SK-N-SH treated with all-trans-retinoic acid at 6 μM for 48 hours (cell line): ENCODE measurements at regions not wholly inside any gene's neighbourhood (a gene's known extent, or its start where the extent isn't known, plus 50 kb on each side); places are given as distances from the start of the nearest gene placed in this dataset.

Source experiments
- ATAC-seq: fragments of 200-7000 bp; cut with Tn5 transposase; 3 replicates; pipeline ENCODE4 v1.9.1; 2020; ENCODE audit warnings: mild to moderate bottlenecking, moderate library complexity
- ARNTL ChIP-seq: fragments of 450-650 bp; formaldehyde crosslinking; IDR thresholded peaks from 2 replicates; pipeline ENCODE4 v1.5.0; 2020; ENCODE audit warnings: low read depth, mild to moderate bottlenecking, moderate library complexity, borderline replicate concordance
- BACH2 ChIP-seq: fragments of 250-450 bp; sonication (Bioruptor Pico); IDR thresholded peaks from 2 replicates; pipeline ENCODE4 v1.9.0; 2021; ENCODE audit warnings: mild to moderate bottlenecking, borderline replicate concordance
- CSDC2 ChIP-seq: fragments of 250-450 bp; sonication (Bioruptor Pico); IDR thresholded peaks from 2 replicates; pipeline ENCODE4 v1.5.0; 2020; ENCODE audit warnings: mild to moderate bottlenecking, moderate library complexity
- ISL1 ChIP-seq: fragments of 250-450 bp; sonication (Bioruptor Pico); IDR thresholded peaks from 2 replicates; pipeline ENCODE4 v2.1.2; 2022; ENCODE audit warnings: mild to moderate bottlenecking, moderate library complexity
- OSR1 ChIP-seq: fragments of 250-450 bp; sonication (Bioruptor Pico); IDR thresholded peaks from 2 replicates; pipeline ENCODE4 v1.8.0; 2022; ENCODE audit warnings: moderate library complexity, mild to moderate bottlenecking, inconsistent platforms
- PATZ1 ChIP-seq: fragments of 250-450 bp; sonication (Bioruptor Pico); IDR thresholded peaks from 2 replicates; pipeline ENCODE4 v1.8.0; 2020; ENCODE audit warnings: mild to moderate bottlenecking, moderate library complexity, borderline replicate concordance
- POU6F1 ChIP-seq: fragments of 250-450 bp; sonication (Bioruptor Pico); IDR thresholded peaks from 2 replicates; pipeline ENCODE4 v1.8.0; 2021; ENCODE audit warnings: low read depth, mild to moderate bottlenecking, moderate library complexity, borderline replicate concordance
- PPARA ChIP-seq: fragments of 250-450 bp; sonication (Bioruptor Pico); IDR thresholded peaks from 2 replicates; pipeline ENCODE4 v1.5.0; 2020; ENCODE audit warnings: mild to moderate bottlenecking, borderline replicate concordance
- RARB ChIP-seq: fragments of 250-450 bp; sonication (Bioruptor Pico); IDR thresholded peaks from 2 replicates; pipeline ENCODE4 v1.8.0; 2021; ENCODE audit warnings: mild to moderate bottlenecking, moderate library complexity
- SNAI2 ChIP-seq: fragments of 250-450 bp; sonication (Bioruptor Pico); IDR thresholded peaks from 2 replicates; pipeline ENCODE4 v1.5.0; 2020; ENCODE audit warnings: mild to moderate bottlenecking, moderate library complexity
- TCF4 ChIP-seq: fragments of 250-450 bp; sonication (Bioruptor Pico); IDR thresholded peaks from 2 replicates; pipeline ENCODE4 v1.8.0; 2021; ENCODE audit warnings: mild to moderate bottlenecking, moderate library complexity, borderline replicate concordance
- TOX ChIP-seq: fragments of 250-450 bp; sonication (Bioruptor Pico); IDR thresholded peaks from 2 replicates; pipeline ENCODE4 v1.8.0; 2021; ENCODE audit warnings: mild to moderate bottlenecking, moderate library complexity, borderline replicate concordance
- ZC3H10 ChIP-seq: fragments of 250-450 bp; sonication (Bioruptor Pico); IDR thresholded peaks from 2 replicates; pipeline ENCODE4 v1.5.1; 2021; ENCODE audit warnings: mild to moderate bottlenecking, moderate library complexity
- ZFP30 ChIP-seq: fragments of 450-650 bp; formaldehyde crosslinking; IDR thresholded peaks from 2 replicates; pipeline ENCODE4 v1.5.0; 2022; ENCODE audit warnings: mild to moderate bottlenecking, moderate library complexity
- ZNF8 ChIP-seq: fragments of 450-650 bp; formaldehyde crosslinking; IDR thresholded peaks from 2 replicates; pipeline ENCODE4 v1.5.0; 2020; ENCODE audit warnings: mild to moderate bottlenecking, moderate library complexity
- TF ChIP-seq, protein P1 (sequence below): fragments of 250-450 bp; sonication (Bioruptor Pico); IDR thresholded peaks from 2 replicates; pipeline ENCODE4 v1.5.1; 2021; ENCODE audit warnings: mild to moderate bottlenecking, moderate library complexity

DNA sequence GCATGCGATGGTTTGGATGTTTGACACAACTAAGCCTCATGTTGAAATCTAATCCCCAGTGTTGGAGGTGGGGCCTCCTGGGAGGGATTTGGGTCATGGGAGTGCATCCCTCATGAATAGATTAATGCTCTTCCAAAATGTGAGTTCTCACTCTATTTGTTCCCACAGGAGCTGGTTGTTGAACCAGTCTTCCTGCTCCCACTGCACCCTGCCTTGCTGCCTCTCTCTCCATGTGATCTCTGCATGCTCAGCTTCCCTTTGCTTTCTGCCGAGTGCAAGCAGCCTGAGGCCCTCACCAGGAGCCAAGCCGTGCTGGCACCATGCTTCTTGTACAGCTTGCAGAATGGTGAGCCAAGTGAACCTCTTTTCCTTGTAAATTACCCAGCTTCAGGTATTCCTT lies 206.8 kb downstream of the VAPA start:
- TF ChIP-seq PPARA (CRISPR knock-in tag) (no peak), ISL1 (no peak)
- no peak for ATAC-seq

DNA sequence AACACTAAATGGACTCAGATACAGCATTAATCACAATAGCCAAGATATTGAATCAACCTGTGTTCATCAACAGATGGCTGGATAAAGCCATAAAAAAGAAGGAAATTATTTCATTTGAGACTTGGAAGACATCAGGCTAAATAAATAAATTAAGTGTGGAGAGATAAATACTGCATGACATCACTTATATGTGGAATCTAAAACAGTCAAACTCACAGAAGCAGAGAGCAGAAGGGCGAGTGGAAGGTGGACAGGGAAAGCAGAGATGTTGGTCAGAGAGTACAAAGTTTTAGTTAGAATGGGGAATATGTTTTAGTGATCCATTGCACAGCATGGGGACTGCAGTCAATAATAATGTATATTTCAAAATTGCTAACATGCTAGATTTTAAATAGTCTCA lies 207.2 kb downstream of the VAPA start:
- ATAC-seq: no peak
- TF ChIP-seq ZC3H10 (CRISPR knock-in tag) (no peak), OSR1 (CRISPR knock-in tag) (no peak), ZFP30 (CRISPR knock-in tag) (no peak), BACH2 (CRISPR knock-in tag) (no peak)
- TF ChIP-seq, protein P1, sequence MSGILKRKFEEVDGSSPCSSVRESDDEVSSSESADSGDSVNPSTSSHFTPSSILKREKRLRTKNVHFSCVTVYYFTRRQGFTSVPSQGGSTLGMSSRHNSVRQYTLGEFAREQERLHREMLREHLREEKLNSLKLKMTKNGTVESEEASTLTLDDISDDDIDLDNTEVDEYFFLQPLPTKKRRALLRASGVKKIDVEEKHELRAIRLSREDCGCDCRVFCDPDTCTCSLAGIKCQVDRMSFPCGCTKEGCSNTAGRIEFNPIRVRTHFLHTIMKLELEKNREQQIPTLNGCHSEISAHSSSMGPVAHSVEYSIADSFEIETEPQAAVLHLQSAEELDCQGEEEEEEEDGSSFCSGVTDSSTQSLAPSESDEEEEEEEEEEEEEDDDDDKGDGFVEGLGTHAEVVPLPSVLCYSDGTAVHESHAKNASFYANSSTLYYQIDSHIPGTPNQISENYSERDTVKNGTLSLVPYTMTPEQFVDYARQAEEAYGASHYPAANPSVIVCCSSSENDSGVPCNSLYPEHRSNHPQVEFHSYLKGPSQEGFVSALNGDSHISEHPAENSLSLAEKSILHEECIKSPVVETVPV (CRISPR knock-in tag): no peak

- no peak for TF ChIP-seq ARNTL (CRISPR knock-in tag)
- TF ChIP-seq, all 23 proteins: peak for 0
- peak; percentile 98 for ATAC-seq
Measured at GRCh38 chr18:10121786-10122515, 208.1 kb downstream of the VAPA start.

DNA sequence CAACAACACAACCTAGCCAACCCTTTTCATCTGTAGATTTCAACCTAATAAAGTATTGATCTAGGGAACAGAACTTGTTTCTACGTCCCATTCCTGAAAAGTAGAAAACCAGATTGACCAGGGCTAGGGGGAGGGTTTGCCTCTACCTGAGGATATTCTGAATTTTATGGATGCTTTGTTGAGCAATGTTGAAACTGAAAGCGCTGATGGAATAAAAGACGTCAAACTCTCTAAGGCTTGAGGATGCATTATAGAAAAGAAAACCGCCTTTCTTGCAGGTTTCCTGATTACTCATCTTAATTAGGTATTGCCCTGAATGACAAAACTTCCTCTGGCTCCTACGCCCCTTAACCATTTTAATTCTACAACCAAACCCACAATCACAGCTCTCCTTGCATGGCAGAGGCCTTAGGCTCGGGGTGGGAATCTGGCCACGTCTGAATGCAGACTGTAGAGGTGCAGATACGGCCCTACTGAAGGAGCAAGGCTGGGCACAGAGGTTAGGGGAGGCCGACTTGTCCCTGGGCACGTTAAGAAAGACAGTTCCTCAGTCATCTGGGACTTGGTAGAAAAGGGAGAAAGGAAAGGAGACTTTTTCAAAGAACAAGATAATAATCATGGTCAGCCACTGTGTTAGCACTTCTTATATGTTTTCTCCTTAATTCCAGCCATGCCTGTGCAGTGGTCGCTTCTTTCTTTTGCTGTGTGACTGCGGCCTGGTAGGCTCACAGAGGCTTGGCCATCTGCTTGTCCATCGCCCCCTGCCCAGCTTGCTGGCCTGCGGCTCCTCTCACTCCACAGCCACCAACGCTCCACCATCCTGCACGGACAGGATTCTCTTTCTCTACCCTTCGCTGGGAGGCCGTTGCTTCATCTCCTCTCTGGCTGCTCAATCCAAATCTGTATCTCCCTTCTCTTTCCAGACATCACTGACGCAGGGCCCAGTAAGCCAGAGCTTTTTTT lies 209.5 kb downstream of the VAPA start:
- no peak for TF ChIP-seq OSR1 (CRISPR knock-in tag)
- no peak for TF ChIP-seq POU6F1 (CRISPR knock-in tag)
- TF ChIP-seq ZNF8 (CRISPR knock-in tag): no peak
- TF ChIP-seq ZC3H10 (CRISPR knock-in tag): no peak
- ATAC-seq: no peak

DNA sequence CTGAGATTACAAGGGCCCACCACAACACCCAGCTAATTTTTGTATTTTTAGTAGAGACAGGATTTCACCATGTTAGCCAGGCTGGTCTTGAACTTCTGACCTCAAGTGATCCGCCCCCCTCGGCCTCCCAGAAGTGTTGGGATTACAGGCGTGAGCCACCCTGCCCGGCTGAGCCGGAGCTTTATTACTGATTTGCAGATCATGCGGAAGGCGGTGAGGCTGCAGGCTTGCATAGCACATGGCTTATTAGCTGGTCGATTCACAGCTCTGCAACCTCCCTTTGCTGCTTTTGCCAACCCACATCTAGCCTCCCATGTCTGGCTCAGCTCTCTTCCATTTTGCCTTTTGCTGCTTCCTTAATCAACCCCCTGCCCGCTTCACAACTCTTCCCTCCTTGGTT lies 210.3 kb downstream of the VAPA start:
- ATAC-seq: no peak

GRCh38 chr18:10124557-10124956 lies 210.7 kb downstream of the VAPA start:
- no peak for TF ChIP-seq CSDC2 (CRISPR knock-in tag)
- no peak for TF ChIP-seq OSR1 (CRISPR knock-in tag)
- TF ChIP-seq ISL1: no peak
- TF ChIP-seq PATZ1 (CRISPR knock-in tag): no peak
- TF ChIP-seq POU6F1 (CRISPR knock-in tag): no peak
- no peak for TF ChIP-seq TCF4
- TF ChIP-seq BACH2 (CRISPR knock-in tag): no peak
- no peak for TF ChIP-seq SNAI2
- no peak for TF ChIP-seq ARNTL (CRISPR knock-in tag)
- TF ChIP-seq TOX (CRISPR knock-in tag): no peak
- ATAC-seq: no peak

More for the DNA sequence above, 210.3 kb downstream of the VAPA start:
- TF ChIP-seq PPARA (CRISPR knock-in tag): no peak
- TF ChIP-seq RARB: no peak
